ENCODE measurements at regions not wholly inside any gene's neighbourhood (a gene's known extent, or its start where the extent isn't known, plus 50 kb on each side); places are given as distances from the start of the nearest gene placed in this dataset.

DNA sequence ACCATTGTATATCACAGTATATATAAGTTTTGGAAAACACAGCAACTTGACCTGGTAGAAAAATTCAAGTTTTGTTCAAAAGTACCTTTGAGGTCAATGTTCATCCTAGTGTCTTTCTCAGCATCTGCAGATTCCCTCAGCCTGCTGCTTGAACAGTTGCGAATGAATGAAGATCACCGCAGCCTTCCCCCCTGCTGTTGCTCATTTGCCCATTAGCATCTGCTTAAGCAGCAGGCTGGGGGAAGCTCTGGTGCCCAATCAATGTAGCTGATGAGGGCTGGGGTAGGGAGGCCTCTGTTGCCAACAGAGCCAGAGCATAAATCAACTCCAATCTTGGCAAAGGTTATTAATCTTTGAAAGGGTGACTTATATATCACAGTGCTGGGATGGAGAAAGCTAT is 586.5 kb upstream of the PTPRD start:
- no peak for DNase-seq
- Histone ChIP-seq H3K4me2 (ENCODE audit: low read depth, low read length) (no peak overlapping the region), H3K36me3 (replicated peaks; ENCODE audit: insufficient read depth, low read length) (no peaks in the 10 kb centered on the region), H3K27ac (ENCODE audit: low read length) (no peak overlapping the region), H3K27me3 (replicated peaks; ENCODE audit: insufficient read depth, low read length) (no peaks in the 10 kb centered on the region), H3K9ac (ENCODE audit: low read length) (no peak overlapping the region), H2AFZ (ENCODE audit: low read length) (no peak overlapping the region), H4K20me1 (ENCODE audit: insufficient read depth, low read length) (no peaks in the 10 kb centered on the region), H3K4me3 (ENCODE audit: low read length) (no peak overlapping the region), H3F3A (ENCODE audit: insufficient read depth, low read length) (no peaks in the 10 kb centered on the region), H3K9me2 (replicated peaks; ENCODE audit: insufficient read depth, low read length) (no peaks in the 10 kb centered on the region), H3K79me2 (ENCODE audit: low read length) (no peaks in the 10 kb centered on the region), H3K9me3 (replicated peaks; ENCODE audit: insufficient read depth, low read length) (no peaks in the 10 kb centered on the region), H3K4me1 (ENCODE audit: low read length) (no peaks in the 10 kb centered on the region)
- TF ChIP-seq EZH2phosphoT487 (IDR thresholded peaks at IDR 0.05; ENCODE audit: low read length) (no peak), EZH2 (optimal IDR thresholded peaks at IDR 0.05; ENCODE audit: low read depth, low read length) (no peak)
- TF ChIP-seq, protein P1, sequence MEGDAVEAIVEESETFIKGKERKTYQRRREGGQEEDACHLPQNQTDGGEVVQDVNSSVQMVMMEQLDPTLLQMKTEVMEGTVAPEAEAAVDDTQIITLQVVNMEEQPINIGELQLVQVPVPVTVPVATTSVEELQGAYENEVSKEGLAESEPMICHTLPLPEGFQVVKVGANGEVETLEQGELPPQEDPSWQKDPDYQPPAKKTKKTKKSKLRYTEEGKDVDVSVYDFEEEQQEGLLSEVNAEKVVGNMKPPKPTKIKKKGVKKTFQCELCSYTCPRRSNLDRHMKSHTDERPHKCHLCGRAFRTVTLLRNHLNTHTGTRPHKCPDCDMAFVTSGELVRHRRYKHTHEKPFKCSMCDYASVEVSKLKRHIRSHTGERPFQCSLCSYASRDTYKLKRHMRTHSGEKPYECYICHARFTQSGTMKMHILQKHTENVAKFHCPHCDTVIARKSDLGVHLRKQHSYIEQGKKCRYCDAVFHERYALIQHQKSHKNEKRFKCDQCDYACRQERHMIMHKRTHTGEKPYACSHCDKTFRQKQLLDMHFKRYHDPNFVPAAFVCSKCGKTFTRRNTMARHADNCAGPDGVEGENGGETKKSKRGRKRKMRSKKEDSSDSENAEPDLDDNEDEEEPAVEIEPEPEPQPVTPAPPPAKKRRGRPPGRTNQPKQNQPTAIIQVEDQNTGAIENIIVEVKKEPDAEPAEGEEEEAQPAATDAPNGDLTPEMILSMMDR (IDR thresholded peaks at IDR 0.05; ENCODE audit: low read length) = no peak

DNA sequence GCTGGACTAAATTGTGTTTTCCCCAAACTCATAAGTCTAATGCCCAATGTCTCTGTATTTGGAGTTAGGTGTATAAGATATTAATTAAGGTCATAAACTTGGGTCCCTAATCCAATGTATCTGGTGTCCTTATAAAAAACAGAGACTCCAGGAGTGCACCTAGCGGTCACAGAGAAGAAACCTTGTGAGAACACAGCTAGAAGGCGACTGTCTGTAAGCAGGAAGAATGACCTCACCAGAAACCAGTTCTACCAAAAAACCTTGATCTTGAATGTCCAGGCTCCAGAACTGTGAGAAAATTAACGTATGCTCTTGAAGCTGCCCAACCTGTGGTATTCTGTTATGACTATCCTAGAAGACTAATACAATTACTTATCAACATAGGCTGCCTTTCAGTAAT is 591.7 kb upstream of the PTPRD start:
- Histone ChIP-seq H3F3A (ENCODE audit: insufficient read depth, low read length) (no peaks in the 10 kb centered on the region), H3K27ac (ENCODE audit: low read length) (no peak overlapping the region), H3K9me3 (replicated peaks; ENCODE audit: insufficient read depth, low read length) (no peaks in the 10 kb centered on the region), H3K36me3 (replicated peaks; ENCODE audit: insufficient read depth, low read length) (no peaks in the 10 kb centered on the region), H3K4me1 (ENCODE audit: low read length) (no peaks in the 10 kb centered on the region), H3K79me2 (ENCODE audit: low read length) (no peaks in the 10 kb centered on the region), H3K4me3 (ENCODE audit: low read length) (no peak overlapping the region), H2AFZ (ENCODE audit: low read length) (no peak overlapping the region), H4K20me1 (ENCODE audit: insufficient read depth, low read length) (no peaks in the 10 kb centered on the region), H3K9ac (ENCODE audit: low read length) (no peak overlapping the region), H3K9me2 (replicated peaks; ENCODE audit: insufficient read depth, low read length) (no peaks in the 10 kb centered on the region), H3K27me3 (replicated peaks; ENCODE audit: insufficient read depth, low read length) (no peaks in the 10 kb centered on the region), H3K4me2 (ENCODE audit: low read depth, low read length) (no peak overlapping the region)
- DNase-seq = no peak
- TF ChIP-seq, protein P1 (IDR thresholded peaks at IDR 0.05; ENCODE audit: low read length) = no peak
- no peak for TF ChIP-seq EZH2 (optimal IDR thresholded peaks at IDR 0.05; ENCODE audit: low read depth, low read length)

DNA sequence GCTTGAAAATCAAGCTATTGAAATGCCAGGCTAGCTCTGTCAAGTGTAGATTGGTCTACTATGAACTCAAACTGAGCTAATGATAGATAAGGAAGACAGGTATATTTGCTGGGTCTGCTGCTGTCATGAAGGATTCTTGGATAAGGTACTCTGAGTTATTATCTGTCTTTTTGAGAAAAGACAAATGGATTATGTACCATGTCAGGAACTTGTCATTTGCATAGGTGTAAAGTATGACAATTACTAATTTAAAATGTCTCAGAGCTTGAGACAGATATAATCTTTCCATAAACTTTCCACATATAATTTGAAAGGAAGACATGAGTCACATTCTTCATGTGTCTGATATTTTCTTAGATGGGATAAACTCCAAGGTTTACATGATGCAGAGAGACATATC is 594.1 kb upstream of the PTPRD start:
- H3K27ac ChIP-seq (ENCODE audit: low read length) = no peak overlapping the region
- H3F3A ChIP-seq (ENCODE audit: insufficient read depth, low read length) = no peaks in the 10 kb centered on the region
- no peak overlapping the region for H2AFZ ChIP-seq (ENCODE audit: low read length)
- no peaks in the 10 kb centered on the region for H3K4me1 ChIP-seq (ENCODE audit: low read length)
- H3K9me2 ChIP-seq (replicated peaks; ENCODE audit: insufficient read depth, low read length) = no peaks in the 10 kb centered on the region
- no peaks in the 10 kb centered on the region for H3K9me3 ChIP-seq (replicated peaks; ENCODE audit: insufficient read depth, low read length)
- no peak overlapping the region for H3K9ac ChIP-seq (ENCODE audit: low read length)
- H3K79me2 ChIP-seq (ENCODE audit: low read length) = no peaks in the 10 kb centered on the region
- H3K4me3 ChIP-seq (ENCODE audit: low read length) = no peak overlapping the region
- no peak overlapping the region for H3K4me2 ChIP-seq (ENCODE audit: low read depth, low read length)
- no peaks in the 10 kb centered on the region for H3K36me3 ChIP-seq (replicated peaks; ENCODE audit: insufficient read depth, low read length)
- no peaks in the 10 kb centered on the region for H3K27me3 ChIP-seq (replicated peaks; ENCODE audit: insufficient read depth, low read length)
- no peaks in the 10 kb centered on the region for H4K20me1 ChIP-seq (ENCODE audit: insufficient read depth, low read length)
- TF ChIP-seq EZH2 (optimal IDR thresholded peaks at IDR 0.05; ENCODE audit: low read depth, low read length) (no peak), EZH2phosphoT487 (IDR thresholded peaks at IDR 0.05; ENCODE audit: low read length) (no peak)
- TF ChIP-seq, protein P1 (IDR thresholded peaks at IDR 0.05; ENCODE audit: low read length) = no peak
- no peak for DNase-seq

Data from MM.1S (cell line).